Mucosa of descending colon (tissue), 3 donors: ENCODE measurements at regions not wholly inside any gene's neighbourhood (a gene's known extent, or its start where the extent isn't known, plus 50 kb on each side); places are given as distances from the start of the nearest gene placed in this dataset.

Experiments
- ATAC-seq: fragments of 200-7000 bp; cut with Tn5 transposase; one replicate; pipeline ENCODE4 v1.9.1; 2020; ENCODE audit warnings: mild to moderate bottlenecking, moderate library complexity
- DNase-seq, 3 donors: peaks; one replicate each; pipeline ENCODE4 v3.0.0-alpha.2; 2020
- H3K36me3 ChIP-seq: fragments of 200-600 bp; one replicate; pipeline ENCODE4 v1.8.0; 2021; ENCODE audit warnings: low read depth, mild to moderate bottlenecking
- H3K4me1 ChIP-seq: fragments of 200-600 bp; one replicate; pipeline ENCODE4 v1.8.0; 2021; ENCODE audit warnings: low read depth, mild to moderate bottlenecking
- H3K4me3 ChIP-seq: fragments of 200-600 bp; one replicate; pipeline ENCODE4 v1.8.0; 2021; ENCODE audit warnings: mild to moderate bottlenecking
- H3K9me3 ChIP-seq: fragments of 200-600 bp; one replicate; pipeline ENCODE4 v1.8.0; 2021; ENCODE audit warnings: mild to moderate bottlenecking
- intact Hi-C, 2 donors: fragments of 100-400 bp; cut with DNase I in 1 of 2; cut with micrococcal nuclease in 1 of 2; formaldehyde crosslinking; loops; one replicate each; pipeline versions ENCODE4 v1.11.0 to v1.11.1; 2022; cut with DNase I, micrococcal nuclease
- TF ChIP-seq, protein P1 (sequence below): fragments of 200-600 bp; IDR thresholded peaks from one replicate; pipeline ENCODE4 v1.8.0; 2022; ENCODE audit warnings: antibody characterized with exemption, mild to moderate bottlenecking
- donor health status: DM: no; HTN: no; CAD: no; lungs with moderate emphysema.
- donor health status: DM: no; HTN: no; CAD: no.
- donor health status: DM: no; HTN: yes; CAD: no.

GRCh38 chr13:33997574-33997973, 179.6 kb downstream of the RFC3 start:
- H3K36me3 ChIP-seq = no peaks in the 10 kb centered on the region
- TF ChIP-seq, protein P1, sequence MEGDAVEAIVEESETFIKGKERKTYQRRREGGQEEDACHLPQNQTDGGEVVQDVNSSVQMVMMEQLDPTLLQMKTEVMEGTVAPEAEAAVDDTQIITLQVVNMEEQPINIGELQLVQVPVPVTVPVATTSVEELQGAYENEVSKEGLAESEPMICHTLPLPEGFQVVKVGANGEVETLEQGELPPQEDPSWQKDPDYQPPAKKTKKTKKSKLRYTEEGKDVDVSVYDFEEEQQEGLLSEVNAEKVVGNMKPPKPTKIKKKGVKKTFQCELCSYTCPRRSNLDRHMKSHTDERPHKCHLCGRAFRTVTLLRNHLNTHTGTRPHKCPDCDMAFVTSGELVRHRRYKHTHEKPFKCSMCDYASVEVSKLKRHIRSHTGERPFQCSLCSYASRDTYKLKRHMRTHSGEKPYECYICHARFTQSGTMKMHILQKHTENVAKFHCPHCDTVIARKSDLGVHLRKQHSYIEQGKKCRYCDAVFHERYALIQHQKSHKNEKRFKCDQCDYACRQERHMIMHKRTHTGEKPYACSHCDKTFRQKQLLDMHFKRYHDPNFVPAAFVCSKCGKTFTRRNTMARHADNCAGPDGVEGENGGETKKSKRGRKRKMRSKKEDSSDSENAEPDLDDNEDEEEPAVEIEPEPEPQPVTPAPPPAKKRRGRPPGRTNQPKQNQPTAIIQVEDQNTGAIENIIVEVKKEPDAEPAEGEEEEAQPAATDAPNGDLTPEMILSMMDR = no peak
- no peak overlapping the region for H3K4me3 ChIP-seq
- no peaks in the 10 kb centered on the region for H3K4me1 ChIP-seq
- no peak for ATAC-seq
- no peak for DNase-seq
- intact Hi-C loops = no loop called here
- no peaks in the 10 kb centered on the region for H3K9me3 ChIP-seq

GRCh38 chr13:33999811-34000605, 182.1 kb downstream of the RFC3 start:
- DNase-seq (no peak), ATAC-seq (no peak)
- Histone ChIP-seq H3K4me3 (no peak overlapping the region), H3K4me1 (no peaks in the 10 kb centered on the region), H3K36me3 (no peaks in the 10 kb centered on the region), H3K9me3 (no peaks in the 10 kb centered on the region)
- intact Hi-C loops = no loop called here
- TF ChIP-seq, protein P1 = no peak

- no peaks in the 10 kb centered on the region for H3K9me3 ChIP-seq
- TF ChIP-seq, protein P1 = no peak
- ATAC-seq (no peak), DNase-seq (no peak)
- H3K4me3 ChIP-seq = no peak overlapping the region
- intact Hi-C loops = no loop called here
- no peaks in the 10 kb centered on the region for H3K36me3 ChIP-seq
- H3K4me1 ChIP-seq = no peaks in the 10 kb centered on the region
These were observed 183.0 kb downstream of the RFC3 start for GRCh38 chr13:34000955-34001354.

GRCh38 chr13:34001389-34001788, 183.4 kb downstream of the RFC3 start:
- no peak for DNase-seq
- ATAC-seq = no peak
- Histone ChIP-seq H3K4me1 (no peaks in the 10 kb centered on the region), H3K36me3 (no peaks in the 10 kb centered on the region), H3K4me3 (no peak overlapping the region), H3K9me3 (no peaks in the 10 kb centered on the region)
- intact Hi-C loops = no loop called here
- TF ChIP-seq, protein P1 = no peak

- no peak overlapping the region for H3K4me3 ChIP-seq
- H3K36me3 ChIP-seq = no peaks in the 10 kb centered on the region
- intact Hi-C loops = no loop called here
- no peaks in the 10 kb centered on the region for H3K9me3 ChIP-seq
- no peak for ATAC-seq
- no peaks in the 10 kb centered on the region for H3K4me1 ChIP-seq
- TF ChIP-seq, protein P1 = no peak
- DNase-seq = no peak
These were observed 184.2 kb downstream of the RFC3 start for GRCh38 chr13:34002141-34002540.
